Ovary (tissue), 7 donors: ENCODE measurements at regions not wholly inside any gene's neighbourhood (a gene's known extent, or its start where the extent isn't known, plus 50 kb on each side); places are given as distances from the start of the nearest gene placed in this dataset.

Source experiments
- DNase-seq, 5 donors: peaks; one replicate each; pipeline ENCODE4 v3.0.0-alpha.2; 2019 to 2020
- H3K27ac ChIP-seq, 2 donors: fragments of 200-600 bp; one replicate each; pipeline versions ENCODE4 v1.5.1 to v1.8.0; 2019 to 2022
- H3K27me3 ChIP-seq: fragments of 200-600 bp; one replicate; pipeline ENCODE4 v1.8.0; 2022
- H3K36me3 ChIP-seq: fragments of 200-600 bp; sonication (generic); one replicate; pipeline ENCODE4 v1.5.1; 2019
- H3K4me1 ChIP-seq: one replicate; pipeline ENCODE4 v1.8.1; 2013; ENCODE audit warnings: mild to moderate bottlenecking, moderate library complexity; ENCODE audit not compliant: insufficient read depth
- H3K4me3 ChIP-seq: fragments of 200-600 bp; sonication (generic); one replicate; pipeline ENCODE4 v1.5.1; 2017
- H3K9me3 ChIP-seq, 2 donors: fragments of 200-600 bp in 1 of 2; sonication (generic) in 1 of 2; one replicate each; pipeline versions ENCODE4 v1.5.1 to v1.8.1; 2013 to 2019; ENCODE audit warnings: mild to moderate bottlenecking in 1 of 2, moderate library complexity in 1 of 2
- EP300 ChIP-seq: sonication (generic); formaldehyde crosslinking; IDR thresholded peaks from one replicate; pipeline ENCODE4 v1.6.1; 2017; ENCODE audit warnings: antibody characterized with exemption
- POLR2A ChIP-seq: fragments of 450-650 bp; IDR thresholded peaks from one replicate; pipeline ENCODE4 v1.6.1; 2017; ENCODE audit warnings: antibody characterized with exemption, mild to moderate bottlenecking, moderate library complexity
- WGBS, 3 donors: extraction: QIAGEN DNeasy Blood & Tissue Kit in 1 of 3; methylation state at CpG; one replicate each; pipeline versions ENCODE4 v1.1.5 to v1.1.7; 2013 to 2017; 5-methylcytosine and 5-hydroxymethylcytosine counted together
- intact Hi-C, 4 donors: fragments of 100-400 bp; cut with DNase I; formaldehyde crosslinking; loops; one replicate each; pipeline versions ENCODE4 v1.11.0 to v1.15.1; 2022 to 2023
- TF ChIP-seq, protein P1 (sequence below), 3 donors: fragments of 450-650 bp in 2 of 3; fragments of 200-600 bp in 1 of 3; IDR thresholded peaks; one replicate each; pipeline versions ENCODE4 v1.5.1 to v1.8.0; 2016 to 2022; ENCODE audit warnings: antibody characterized with exemption in 3 of 3, mild to moderate bottlenecking in 1 of 3
- donor health status: DM: no; HTN: no; CAD: no; lungs with moderate emphysema.
- donor health status: DM: no; HTN: no; CAD: no.
- donor health status: Bipolar disorder and iron deficiency.
- donor health status: DM: no; HTN: no; CAD: no.
- donor health status: DM: yes; HTN: yes; CAD: no.

GRCh38 chr17:22142091-22142490, 449.8 kb downstream of the KCNJ18 start:
- intact Hi-C loops = no loop called here
- H3K4me3 ChIP-seq = no peak overlapping the region
- no peaks in the 10 kb centered on the region for H3K9me3 ChIP-seq
- no peaks in the 10 kb centered on the region for H3K4me1 ChIP-seq
- WGBS, 3 donors = 47 to 59% (median 58%) methylated on average over 10 of the region's 10 CpGs
- DNase-seq = no peak
- no peaks in the 10 kb centered on the region for H3K36me3 ChIP-seq
- no peak for TF ChIP-seq POLR2A
- TF ChIP-seq EP300 = no peak
- TF ChIP-seq, protein P1, sequence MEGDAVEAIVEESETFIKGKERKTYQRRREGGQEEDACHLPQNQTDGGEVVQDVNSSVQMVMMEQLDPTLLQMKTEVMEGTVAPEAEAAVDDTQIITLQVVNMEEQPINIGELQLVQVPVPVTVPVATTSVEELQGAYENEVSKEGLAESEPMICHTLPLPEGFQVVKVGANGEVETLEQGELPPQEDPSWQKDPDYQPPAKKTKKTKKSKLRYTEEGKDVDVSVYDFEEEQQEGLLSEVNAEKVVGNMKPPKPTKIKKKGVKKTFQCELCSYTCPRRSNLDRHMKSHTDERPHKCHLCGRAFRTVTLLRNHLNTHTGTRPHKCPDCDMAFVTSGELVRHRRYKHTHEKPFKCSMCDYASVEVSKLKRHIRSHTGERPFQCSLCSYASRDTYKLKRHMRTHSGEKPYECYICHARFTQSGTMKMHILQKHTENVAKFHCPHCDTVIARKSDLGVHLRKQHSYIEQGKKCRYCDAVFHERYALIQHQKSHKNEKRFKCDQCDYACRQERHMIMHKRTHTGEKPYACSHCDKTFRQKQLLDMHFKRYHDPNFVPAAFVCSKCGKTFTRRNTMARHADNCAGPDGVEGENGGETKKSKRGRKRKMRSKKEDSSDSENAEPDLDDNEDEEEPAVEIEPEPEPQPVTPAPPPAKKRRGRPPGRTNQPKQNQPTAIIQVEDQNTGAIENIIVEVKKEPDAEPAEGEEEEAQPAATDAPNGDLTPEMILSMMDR (IDR thresholded peaks at IDR 0.05) = no peak
- no peak overlapping the region for H3K27ac ChIP-seq
- H3K27me3 ChIP-seq = no peaks in the 10 kb centered on the region

- no peak overlapping the region for H3K4me3 ChIP-seq
- H3K36me3 ChIP-seq = no peaks in the 10 kb centered on the region
- DNase-seq = no peak
- H3K4me1 ChIP-seq = no peaks in the 10 kb centered on the region
- TF ChIP-seq EP300 (no peak), POLR2A (no peak)
- TF ChIP-seq, protein P1 (IDR thresholded peaks at IDR 0.05) = no peak
- peaks cover under 1% of the 10 kb centered on the region for H3K27me3 ChIP-seq
- H3K9me3 ChIP-seq = no peaks in the 10 kb centered on the region
- intact Hi-C loops = no loop called here
- no peak overlapping the region for H3K27ac ChIP-seq
- WGBS, 3 donors = 67 to 71% (median 68%) methylated on average over 13 of the region's 13 CpGs
Observed at GRCh38 chr17:22145605-22146178, 453.4 kb downstream of the KCNJ18 start.

GRCh38 chr17:22158364-22158763, 466.0 kb downstream of the KCNJ18 start:
- no peak for DNase-seq
- H3K27me3 ChIP-seq = no peaks in the 10 kb centered on the region
- H3K4me3 ChIP-seq = no peak overlapping the region
- no peak overlapping the region for H3K27ac ChIP-seq
- intact Hi-C loops = no loop called here
- WGBS, 3 donors = 35 to 51% (median 47%) methylated on average over 1 of the region's 1 CpG
- H3K4me1 ChIP-seq = no peaks in the 10 kb centered on the region
- TF ChIP-seq EP300 (no peak), POLR2A (no peak)
- TF ChIP-seq, protein P1 (IDR thresholded peaks at IDR 0.05) = no peak
- no peaks in the 10 kb centered on the region for H3K36me3 ChIP-seq
- H3K9me3 ChIP-seq = no peaks in the 10 kb centered on the region

- 79 to 84% (median 81%) methylated on average over 7 of the region's 7 CpGs for whole genome bisulfite sequencing, 3 donors
- Histone ChIP-seq H3K36me3 (no peaks in the 10 kb centered on the region), H3K27me3 (no peaks in the 10 kb centered on the region), H3K9me3 (no peaks in the 10 kb centered on the region), H3K4me1 (no peaks in the 10 kb centered on the region), H3K27ac (no peak overlapping the region), H3K4me3 (no peak overlapping the region)
- intact Hi-C loops = no loop called here
- TF ChIP-seq EP300 (no peak), POLR2A (no peak)
- TF ChIP-seq, protein P1 (IDR thresholded peaks at IDR 0.05) = no peak
- DNase-seq = no peak
Observed at GRCh38 chr17:22161376-22161775, 469.1 kb downstream of the KCNJ18 start.
